ENCODE measurements at regions not wholly inside any gene's neighbourhood (a gene's known extent, or its start where the extent isn't known, plus 50 kb on each side); places are given as distances from the start of the nearest gene placed in this dataset.

DNA sequence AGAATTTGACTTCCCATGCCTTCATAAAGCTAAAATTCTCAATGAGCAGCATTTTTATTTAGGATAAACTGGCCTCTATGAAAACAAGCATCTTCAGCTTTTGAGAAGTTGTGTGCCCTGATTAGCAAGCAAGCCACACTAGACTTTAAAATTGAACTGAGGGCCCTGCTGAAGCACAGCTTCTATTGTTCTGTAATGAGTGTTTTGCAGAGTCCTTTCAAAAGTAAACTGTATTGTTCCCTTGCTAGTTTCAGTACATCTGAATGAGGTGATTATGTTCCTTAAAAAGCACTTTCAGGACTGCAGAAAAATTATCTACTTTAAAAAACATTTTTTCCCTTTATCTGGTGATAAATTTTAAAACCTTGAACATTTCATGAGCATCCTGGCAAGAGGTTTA, 113.3 kb upstream of the PRPS1L1 start:
- Histone ChIP-seq H3F3A (replicated peaks; ENCODE audit: low read depth) (no peaks in the 10 kb centered on the region), H3K27me3 (ENCODE audit: insufficient read depth) (no peaks in the 10 kb centered on the region), H3K4me2 (peak overlapping the region; percentile 7; the same call in 1 of the 2 replicates), H3K4me1 (ENCODE audit: insufficient read depth) (peaks cover 8% of the 10 kb centered on the region; the same call in 1 of the 2 replicates), H3K27ac (ENCODE audit: low read depth) (no peak overlapping the region), H3K4me3 (no peak overlapping the region), H3K9me2 (ENCODE audit: insufficient read depth) (no peaks in the 10 kb centered on the region), H3K36me3 (ENCODE audit: insufficient read depth) (no peaks in the 10 kb centered on the region), H3K79me2 (replicated peaks; ENCODE audit: insufficient read depth) (no peaks in the 10 kb centered on the region), H2AFZ (no peak overlapping the region), H4K20me1 (replicated peaks; ENCODE audit: insufficient read depth) (no peaks in the 10 kb centered on the region)
- peaks cover 8% of the 10 kb centered on the region; the same call in 2 of the 3 replicates for H3K4me1 Mint-ChIP-seq
- H3K4me3 Mint-ChIP-seq: no peak overlapping the region
- no peak for DNase-seq (ENCODE audit: low spot score)
- no peaks in the 10 kb centered on the region for H3K27me3 Mint-ChIP-seq (ENCODE audit: insufficient read depth, low read depth, poor library complexity)
- no peaks in the 10 kb centered on the region for H3K9me3 Mint-ChIP-seq
- peak overlapping the region; percentile 59; the same call in 1 of the 2 replicates for H3K27ac Mint-ChIP-seq
- ATAC-seq: peak; percentile 68
- no peak for TF ChIP-seq POLR2AphosphoS5 (IDR thresholded peaks at IDR 0.05; ENCODE audit: low read depth)
- TF ChIP-seq CREB1 (CRISPR knock-in tag; IDR thresholded peaks at IDR 0.05; ENCODE audit: low read depth): no peak
- TF ChIP-seq, protein P1, sequence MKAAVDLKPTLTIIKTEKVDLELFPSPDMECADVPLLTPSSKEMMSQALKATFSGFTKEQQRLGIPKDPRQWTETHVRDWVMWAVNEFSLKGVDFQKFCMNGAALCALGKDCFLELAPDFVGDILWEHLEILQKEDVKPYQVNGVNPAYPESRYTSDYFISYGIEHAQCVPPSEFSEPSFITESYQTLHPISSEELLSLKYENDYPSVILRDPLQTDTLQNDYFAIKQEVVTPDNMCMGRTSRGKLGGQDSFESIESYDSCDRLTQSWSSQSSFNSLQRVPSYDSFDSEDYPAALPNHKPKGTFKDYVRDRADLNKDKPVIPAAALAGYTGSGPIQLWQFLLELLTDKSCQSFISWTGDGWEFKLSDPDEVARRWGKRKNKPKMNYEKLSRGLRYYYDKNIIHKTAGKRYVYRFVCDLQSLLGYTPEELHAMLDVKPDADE (IDR thresholded peaks at IDR 0.05): no peak
- TF ChIP-seq ZNF331 (CRISPR knock-in tag; IDR thresholded peaks at IDR 0.05; ENCODE audit: low read depth): no peak
- no peak for TF ChIP-seq NANOG (IDR thresholded peaks at IDR 0.05; ENCODE audit: borderline replicate concordance)
- TF ChIP-seq STAT1 (IDR thresholded peaks at IDR 0.05; ENCODE audit: unreplicated experiment): no peak
- TF ChIP-seq, protein P2, sequence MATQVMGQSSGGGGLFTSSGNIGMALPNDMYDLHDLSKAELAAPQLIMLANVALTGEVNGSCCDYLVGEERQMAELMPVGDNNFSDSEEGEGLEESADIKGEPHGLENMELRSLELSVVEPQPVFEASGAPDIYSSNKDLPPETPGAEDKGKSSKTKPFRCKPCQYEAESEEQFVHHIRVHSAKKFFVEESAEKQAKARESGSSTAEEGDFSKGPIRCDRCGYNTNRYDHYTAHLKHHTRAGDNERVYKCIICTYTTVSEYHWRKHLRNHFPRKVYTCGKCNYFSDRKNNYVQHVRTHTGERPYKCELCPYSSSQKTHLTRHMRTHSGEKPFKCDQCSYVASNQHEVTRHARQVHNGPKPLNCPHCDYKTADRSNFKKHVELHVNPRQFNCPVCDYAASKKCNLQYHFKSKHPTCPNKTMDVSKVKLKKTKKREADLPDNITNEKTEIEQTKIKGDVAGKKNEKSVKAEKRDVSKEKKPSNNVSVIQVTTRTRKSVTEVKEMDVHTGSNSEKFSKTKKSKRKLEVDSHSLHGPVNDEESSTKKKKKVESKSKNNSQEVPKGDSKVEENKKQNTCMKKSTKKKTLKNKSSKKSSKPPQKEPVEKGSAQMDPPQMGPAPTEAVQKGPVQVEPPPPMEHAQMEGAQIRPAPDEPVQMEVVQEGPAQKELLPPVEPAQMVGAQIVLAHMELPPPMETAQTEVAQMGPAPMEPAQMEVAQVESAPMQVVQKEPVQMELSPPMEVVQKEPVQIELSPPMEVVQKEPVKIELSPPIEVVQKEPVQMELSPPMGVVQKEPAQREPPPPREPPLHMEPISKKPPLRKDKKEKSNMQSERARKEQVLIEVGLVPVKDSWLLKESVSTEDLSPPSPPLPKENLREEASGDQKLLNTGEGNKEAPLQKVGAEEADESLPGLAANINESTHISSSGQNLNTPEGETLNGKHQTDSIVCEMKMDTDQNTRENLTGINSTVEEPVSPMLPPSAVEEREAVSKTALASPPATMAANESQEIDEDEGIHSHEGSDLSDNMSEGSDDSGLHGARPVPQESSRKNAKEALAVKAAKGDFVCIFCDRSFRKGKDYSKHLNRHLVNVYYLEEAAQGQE (IDR thresholded peaks at IDR 0.05; ENCODE audit: unreplicated experiment): no peak
- TF ChIP-seq ZNF114 (CRISPR knock-in tag; IDR thresholded peaks at IDR 0.05): no peak
- TF ChIP-seq, protein P3, sequence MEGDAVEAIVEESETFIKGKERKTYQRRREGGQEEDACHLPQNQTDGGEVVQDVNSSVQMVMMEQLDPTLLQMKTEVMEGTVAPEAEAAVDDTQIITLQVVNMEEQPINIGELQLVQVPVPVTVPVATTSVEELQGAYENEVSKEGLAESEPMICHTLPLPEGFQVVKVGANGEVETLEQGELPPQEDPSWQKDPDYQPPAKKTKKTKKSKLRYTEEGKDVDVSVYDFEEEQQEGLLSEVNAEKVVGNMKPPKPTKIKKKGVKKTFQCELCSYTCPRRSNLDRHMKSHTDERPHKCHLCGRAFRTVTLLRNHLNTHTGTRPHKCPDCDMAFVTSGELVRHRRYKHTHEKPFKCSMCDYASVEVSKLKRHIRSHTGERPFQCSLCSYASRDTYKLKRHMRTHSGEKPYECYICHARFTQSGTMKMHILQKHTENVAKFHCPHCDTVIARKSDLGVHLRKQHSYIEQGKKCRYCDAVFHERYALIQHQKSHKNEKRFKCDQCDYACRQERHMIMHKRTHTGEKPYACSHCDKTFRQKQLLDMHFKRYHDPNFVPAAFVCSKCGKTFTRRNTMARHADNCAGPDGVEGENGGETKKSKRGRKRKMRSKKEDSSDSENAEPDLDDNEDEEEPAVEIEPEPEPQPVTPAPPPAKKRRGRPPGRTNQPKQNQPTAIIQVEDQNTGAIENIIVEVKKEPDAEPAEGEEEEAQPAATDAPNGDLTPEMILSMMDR (conservative IDR thresholded peaks at IDR 0.05; ENCODE audit: low read depth in 2 of 2): no peak
- no peak for TF ChIP-seq EZH2phosphoT487 (IDR thresholded peaks at IDR 0.05; ENCODE audit: unreplicated experiment)
- TF ChIP-seq EZH2 (IDR thresholded peaks at IDR 0.05; ENCODE audit: low read depth, unreplicated experiment): no peak
- TF ChIP-seq JUNB (IDR thresholded peaks at IDR 0.05; ENCODE audit: unreplicated experiment): no peak
- TF ChIP-seq, protein P4, sequence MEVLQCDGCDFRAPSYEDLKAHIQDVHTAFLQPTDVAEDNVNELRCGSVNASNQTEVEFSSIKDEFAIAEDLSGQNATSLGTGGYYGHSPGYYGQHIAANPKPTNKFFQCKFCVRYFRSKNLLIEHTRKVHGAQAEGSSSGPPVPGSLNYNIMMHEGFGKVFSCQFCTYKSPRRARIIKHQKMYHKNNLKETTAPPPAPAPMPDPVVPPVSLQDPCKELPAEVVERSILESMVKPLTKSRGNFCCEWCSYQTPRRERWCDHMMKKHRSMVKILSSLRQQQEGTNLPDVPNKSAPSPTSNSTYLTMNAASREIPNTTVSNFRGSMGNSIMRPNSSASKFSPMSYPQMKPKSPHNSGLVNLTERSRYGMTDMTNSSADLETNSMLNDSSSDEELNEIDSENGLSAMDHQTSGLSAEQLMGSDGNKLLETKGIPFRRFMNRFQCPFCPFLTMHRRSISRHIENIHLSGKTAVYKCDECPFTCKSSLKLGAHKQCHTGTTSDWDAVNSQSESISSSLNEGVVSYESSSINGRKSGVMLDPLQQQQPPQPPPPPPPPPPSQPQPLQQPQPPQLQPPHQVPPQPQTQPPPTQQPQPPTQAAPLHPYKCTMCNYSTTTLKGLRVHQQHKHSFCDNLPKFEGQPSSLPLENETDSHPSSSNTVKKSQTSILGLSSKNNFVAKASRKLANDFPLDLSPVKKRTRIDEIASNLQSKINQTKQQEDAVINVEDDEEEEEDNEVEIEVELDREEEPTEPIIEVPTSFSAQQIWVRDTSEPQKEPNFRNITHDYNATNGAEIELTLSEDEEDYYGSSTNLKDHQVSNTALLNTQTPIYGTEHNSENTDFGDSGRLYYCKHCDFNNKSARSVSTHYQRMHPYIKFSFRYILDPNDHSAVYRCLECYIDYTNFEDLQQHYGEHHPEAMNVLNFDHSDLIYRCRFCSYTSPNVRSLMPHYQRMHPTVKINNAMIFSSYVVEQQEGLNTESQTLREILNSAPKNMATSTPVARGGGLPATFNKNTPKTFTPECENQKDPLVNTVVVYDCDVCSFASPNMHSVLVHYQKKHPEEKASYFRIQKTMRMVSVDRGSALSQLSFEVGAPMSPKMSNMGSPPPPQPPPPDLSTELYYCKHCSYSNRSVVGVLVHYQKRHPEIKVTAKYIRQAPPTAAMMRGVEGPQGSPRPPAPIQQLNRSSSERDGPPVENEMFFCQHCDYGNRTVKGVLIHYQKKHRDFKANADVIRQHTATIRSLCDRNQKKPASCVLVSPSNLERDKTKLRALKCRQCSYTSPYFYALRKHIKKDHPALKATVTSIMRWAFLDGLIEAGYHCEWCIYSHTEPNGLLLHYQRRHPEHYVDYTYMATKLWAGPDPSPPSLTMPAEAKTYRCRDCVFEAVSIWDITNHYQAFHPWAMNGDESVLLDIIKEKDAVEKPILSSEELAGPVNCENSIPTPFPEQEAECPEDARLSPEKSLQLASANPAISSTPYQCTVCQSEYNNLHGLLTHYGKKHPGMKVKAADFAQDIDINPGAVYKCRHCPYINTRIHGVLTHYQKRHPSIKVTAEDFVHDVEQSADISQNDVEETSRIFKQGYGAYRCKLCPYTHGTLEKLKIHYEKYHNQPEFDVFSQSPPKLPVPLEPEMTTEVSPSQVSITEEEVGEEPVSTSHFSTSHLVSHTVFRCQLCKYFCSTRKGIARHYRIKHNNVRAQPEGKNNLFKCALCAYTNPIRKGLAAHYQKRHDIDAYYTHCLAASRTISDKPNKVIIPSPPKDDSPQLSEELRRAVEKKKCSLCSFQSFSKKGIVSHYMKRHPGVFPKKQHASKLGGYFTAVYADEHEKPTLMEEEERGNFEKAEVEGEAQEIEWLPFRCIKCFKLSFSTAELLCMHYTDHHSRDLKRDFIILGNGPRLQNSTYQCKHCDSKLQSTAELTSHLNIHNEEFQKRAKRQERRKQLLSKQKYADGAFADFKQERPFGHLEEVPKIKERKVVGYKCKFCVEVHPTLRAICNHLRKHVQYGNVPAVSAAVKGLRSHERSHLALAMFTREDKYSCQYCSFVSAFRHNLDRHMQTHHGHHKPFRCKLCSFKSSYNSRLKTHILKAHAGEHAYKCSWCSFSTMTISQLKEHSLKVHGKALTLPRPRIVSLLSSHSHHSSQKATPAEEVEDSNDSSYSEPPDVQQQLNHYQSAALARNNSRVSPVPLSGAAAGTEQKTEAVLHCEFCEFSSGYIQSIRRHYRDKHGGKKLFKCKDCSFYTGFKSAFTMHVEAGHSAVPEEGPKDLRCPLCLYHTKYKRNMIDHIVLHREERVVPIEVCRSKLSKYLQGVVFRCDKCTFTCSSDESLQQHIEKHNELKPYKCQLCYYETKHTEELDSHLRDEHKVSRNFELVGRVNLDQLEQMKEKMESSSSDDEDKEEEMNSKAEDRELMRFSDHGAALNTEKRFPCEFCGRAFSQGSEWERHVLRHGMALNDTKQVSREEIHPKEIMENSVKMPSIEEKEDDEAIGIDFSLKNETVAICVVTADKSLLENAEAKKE (CRISPR knock-in tag; IDR thresholded peaks at IDR 0.05): no peak
- H3K36me3 Mint-ChIP-seq (ENCODE audit: low read depth): no peaks in the 10 kb centered on the region

Measured in GM23338 (cell line).